ENCODE measurements at regions not wholly inside any gene's neighbourhood (a gene's known extent, or its start where the extent isn't known, plus 50 kb on each side); places are given as distances from the start of the nearest gene placed in this dataset.

GRCh38 chr2:145757503-145758246 lies 1237.8 kb upstream of the ZEB2 start:
- H3K27me3 ChIP-seq (ENCODE audit: control insufficient read depth in 1 of 2, insufficient read depth in 2 of 2, low read length in 2 of 2), result no peaks in the 10 kb centered on the region
- no peaks in the 10 kb centered on the region for H3K9me3 Mint-ChIP-seq
- no peaks in the 10 kb centered on the region for H3K27me3 Mint-ChIP-seq
- no peaks in the 10 kb centered on the region for H3K36me3 Mint-ChIP-seq (ENCODE audit: low read depth)
- no peak overlapping the region for H3K27ac Mint-ChIP-seq
- DNase-seq (no peak), ATAC-seq (ENCODE audit: poor library complexity) (no peak)
- H3K4me1 Mint-ChIP-seq (ENCODE audit: low read depth), result no peaks in the 10 kb centered on the region
- no peaks in the 10 kb centered on the region for H3K9me3 ChIP-seq (ENCODE audit: control insufficient read depth in 1 of 2, insufficient read depth in 1 of 2, low read length in 2 of 2)
- no peak overlapping the region for H3K4me3 Mint-ChIP-seq
- H3K36me3 ChIP-seq (ENCODE audit: insufficient read depth, low read length), result no peaks in the 10 kb centered on the region
- POLR2A ChIA-PET, result no interaction called here
- H3K4me3 ChIP-seq (ENCODE audit: low read length), result no peak overlapping the region
- H3K4me1 ChIP-seq (ENCODE audit: insufficient read depth, low read length), result no peaks in the 10 kb centered on the region
- TF ChIP-seq CTCF (IDR thresholded peaks at IDR 0.05), result no peak
- intact Hi-C loops (cut with DNase I, micrococcal nuclease), result no loop called here
- H3K27ac ChIP-seq (ENCODE audit: low read depth in 1 of 2, low read length in 2 of 2), result no peak overlapping the region
- CTCF ChIA-PET, result no interaction called here

- CTCF ChIA-PET, result no interaction called here
- Mint-ChIP-seq H3K36me3 (ENCODE audit: low read depth) (no peaks in the 10 kb centered on the region), H3K4me1 (ENCODE audit: low read depth) (no peaks in the 10 kb centered on the region), H3K9me3 (no peaks in the 10 kb centered on the region), H3K27me3 (no peaks in the 10 kb centered on the region), H3K4me3 (no peak overlapping the region), H3K27ac (no peak overlapping the region)
- Histone ChIP-seq H3K27me3 (ENCODE audit: control insufficient read depth in 1 of 2, insufficient read depth in 2 of 2, low read length in 2 of 2) (no peaks in the 10 kb centered on the region), H3K4me3 (ENCODE audit: low read length) (no peak overlapping the region), H3K36me3 (ENCODE audit: insufficient read depth, low read length) (no peaks in the 10 kb centered on the region), H3K4me1 (ENCODE audit: insufficient read depth, low read length) (no peaks in the 10 kb centered on the region), H3K27ac (ENCODE audit: low read depth in 1 of 2, low read length in 2 of 2) (no peak overlapping the region), H3K9me3 (ENCODE audit: control insufficient read depth in 1 of 2, insufficient read depth in 1 of 2, low read length in 2 of 2) (no peaks in the 10 kb centered on the region)
- DNase-seq (no peak), ATAC-seq (ENCODE audit: poor library complexity) (no peak)
- intact Hi-C loops (cut with DNase I, micrococcal nuclease), result no loop called here
- POLR2A ChIA-PET, result no interaction called here
- TF ChIP-seq CTCF (IDR thresholded peaks at IDR 0.05), result no peak
These were observed 1235.3 kb upstream of the ZEB2 start for GRCh38 chr2:145755019-145755837.

DNA sequence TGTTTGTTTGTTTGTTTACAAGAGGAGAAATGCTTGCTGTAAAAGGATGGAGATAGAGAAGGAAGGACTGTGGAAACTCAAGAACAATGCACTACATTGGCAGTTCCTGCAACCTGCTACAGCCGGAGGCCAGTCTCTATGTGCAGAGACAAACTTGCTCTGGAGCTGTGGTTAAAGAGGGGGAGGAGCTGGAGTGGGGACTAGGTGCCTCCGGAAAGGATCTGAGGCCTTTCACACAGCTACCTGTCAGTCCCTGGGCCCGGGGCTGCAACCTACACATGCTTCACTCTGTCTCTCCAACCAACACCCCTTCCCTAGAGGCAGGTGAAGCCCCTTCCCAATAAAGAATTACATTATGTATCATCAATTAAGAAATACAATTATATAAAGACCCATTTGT lies 1234.0 kb upstream of the ZEB2 start:
- no peak overlapping the region for H3K27ac ChIP-seq (ENCODE audit: low read depth in 1 of 2, low read length in 2 of 2)
- intact Hi-C loops (cut with DNase I, micrococcal nuclease), result no loop called here
- Mint-ChIP-seq H3K27ac (no peak overlapping the region), H3K27me3 (no peaks in the 10 kb centered on the region), H3K9me3 (no peaks in the 10 kb centered on the region), H3K4me3 (no peak overlapping the region), H3K4me1 (ENCODE audit: low read depth) (no peaks in the 10 kb centered on the region), H3K36me3 (ENCODE audit: low read depth) (no peaks in the 10 kb centered on the region)
- H3K4me3 ChIP-seq (ENCODE audit: low read length), result no peak overlapping the region
- H3K4me1 ChIP-seq (ENCODE audit: insufficient read depth, low read length), result no peaks in the 10 kb centered on the region
- H3K36me3 ChIP-seq (ENCODE audit: insufficient read depth, low read length), result no peaks in the 10 kb centered on the region
- H3K27me3 ChIP-seq (ENCODE audit: control insufficient read depth in 1 of 2, insufficient read depth in 2 of 2, low read length in 2 of 2), result no peaks in the 10 kb centered on the region
- ChIA-PET POLR2A (no interaction called here), CTCF (no interaction called here)
- H3K9me3 ChIP-seq (ENCODE audit: control insufficient read depth in 1 of 2, insufficient read depth in 1 of 2, low read length in 2 of 2), result no peaks in the 10 kb centered on the region
- no peak for ATAC-seq (ENCODE audit: poor library complexity)
- no peak for DNase-seq
- TF ChIP-seq CTCF (IDR thresholded peaks at IDR 0.05), result no peak
